Amniotic epithelial cell (primary cell): ENCODE measurements at regions not wholly inside any gene's neighbourhood (a gene's known extent, or its start where the extent isn't known, plus 50 kb on each side); places are given as distances from the start of the nearest gene placed in this dataset.

ENCODE experiments used
- DNase-seq: peaks from one replicate; pipeline ENCODE4 v3.0.0-alpha.2; 2010; ENCODE audit warnings: low read depth

GRCh38 chr10:59553162-59553900, 156.3 kb downstream of the SLC16A9 start:
- no peak for DNase-seq

GRCh38 chr10:59550061-59550460, 159.6 kb downstream of the SLC16A9 start:
- no peak for DNase-seq

- DNase-seq = no peak
Observed at GRCh38 chr10:59538623-59539022, 171.0 kb downstream of the SLC16A9 start.

- no peak for DNase-seq
Observed at GRCh38 chr10:59537501-59537900, 172.1 kb downstream of the SLC16A9 start.

GRCh38 chr10:59536167-59537014, 173.3 kb downstream of the SLC16A9 start:
- peak; percentile 3 for DNase-seq

GRCh38 chr10:59524348-59524747, 162.0 kb upstream of the FAM13C start:
- DNase-seq = no peak

- no peak for DNase-seq
Observed at GRCh38 chr10:59523851-59524250, 161.5 kb upstream of the FAM13C start.

GRCh38 chr10:59517996-59518395, 155.6 kb upstream of the FAM13C start:
- DNase-seq = no peak

- no peak for DNase-seq
Observed at GRCh38 chr10:59517341-59517899, 155.1 kb upstream of the FAM13C start.

GRCh38 chr10:59513558-59513957, 151.2 kb upstream of the FAM13C start:
- DNase-seq = no peak

GRCh38 chr10:59512951-59513350, 150.6 kb upstream of the FAM13C start:
- no peak for DNase-seq

GRCh38 chr10:59508956-59509355, 146.6 kb upstream of the FAM13C start:
- DNase-seq = no peak

- DNase-seq = no peak
Observed at GRCh38 chr10:59508296-59508695, 145.9 kb upstream of the FAM13C start.

- no peak for DNase-seq
Observed at GRCh38 chr10:59505926-59506325, 143.6 kb upstream of the FAM13C start.

- DNase-seq = no peak
Observed at GRCh38 chr10:59499460-59499859, 137.1 kb upstream of the FAM13C start.

- DNase-seq = no peak
Observed at GRCh38 chr10:59493017-59493416, 130.7 kb upstream of the FAM13C start.

GRCh38 chr10:59479426-59479825, 117.1 kb upstream of the FAM13C start:
- no peak for DNase-seq

GRCh38 chr10:59470570-59470969, 108.2 kb upstream of the FAM13C start:
- DNase-seq = no peak

GRCh38 chr10:59465088-59465487, 102.7 kb upstream of the FAM13C start:
- peak; percentile 36 for DNase-seq

- DNase-seq = no peak
Observed at GRCh38 chr10:59464483-59464882, 102.1 kb upstream of the FAM13C start.

- no peak for DNase-seq
Observed at GRCh38 chr10:59463909-59464308, 101.6 kb upstream of the FAM13C start.

- DNase-seq = no peak
Observed at GRCh38 chr10:59460601-59461000, 98.3 kb upstream of the FAM13C start.

GRCh38 chr10:59456199-59456598, 93.8 kb upstream of the FAM13C start:
- DNase-seq = no peak
